Panc1 (cell line): ENCODE measurements at regions not wholly inside any gene's neighbourhood (a gene's known extent, or its start where the extent isn't known, plus 50 kb on each side); places are given as distances from the start of the nearest gene placed in this dataset.

Source experiments
- CTCF ChIP-seq: fragments of 450-650 bp; IDR thresholded peaks from 2 replicates; pipeline ENCODE4 v1.5.1; 2017; ENCODE audit warnings: mild to moderate bottlenecking
- POLR2AphosphoS5 ChIP-seq: IDR thresholded peaks from 2 replicates; pipeline ENCODE4 v1.6.1; 2012; ENCODE audit warnings: mild to moderate bottlenecking, low read depth, low read length, moderate library complexity
- SIN3A ChIP-seq: IDR thresholded peaks from 2 replicates; pipeline ENCODE4 v1.6.1; 2012; ENCODE audit warnings: low read depth, mild to moderate bottlenecking, low read length, moderate library complexity, borderline replicate concordance; ENCODE audit not compliant: insufficient read depth

- no peak for TF ChIP-seq CTCF
- TF ChIP-seq SIN3A, result no peak
- TF ChIP-seq POLR2AphosphoS5, result no peak
Observed at GRCh38 chr2:166627893-166628292, 133.8 kb upstream of the SCN7A start.
